ENCODE measurements at regions not wholly inside any gene's neighbourhood (a gene's known extent, or its start where the extent isn't known, plus 50 kb on each side); places are given as distances from the start of the nearest gene placed in this dataset.

- ATAC-seq = no peak
- no peak overlapping the region for H3K4me3 Mint-ChIP-seq
- no peaks in the 10 kb centered on the region for H3K27me3 Mint-ChIP-seq
- H3K27ac Mint-ChIP-seq = no peak overlapping the region
- no peaks in the 10 kb centered on the region for H3K4me1 Mint-ChIP-seq
- peaks cover 0 to 2% of the 10 kb centered on the region in 2 donors for H3K9me3 Mint-ChIP-seq
- no peak for DNase-seq
Observed at GRCh38 chr6:92377137-92377536, 1042.2 kb downstream of the EPHA7 start.

DNA sequence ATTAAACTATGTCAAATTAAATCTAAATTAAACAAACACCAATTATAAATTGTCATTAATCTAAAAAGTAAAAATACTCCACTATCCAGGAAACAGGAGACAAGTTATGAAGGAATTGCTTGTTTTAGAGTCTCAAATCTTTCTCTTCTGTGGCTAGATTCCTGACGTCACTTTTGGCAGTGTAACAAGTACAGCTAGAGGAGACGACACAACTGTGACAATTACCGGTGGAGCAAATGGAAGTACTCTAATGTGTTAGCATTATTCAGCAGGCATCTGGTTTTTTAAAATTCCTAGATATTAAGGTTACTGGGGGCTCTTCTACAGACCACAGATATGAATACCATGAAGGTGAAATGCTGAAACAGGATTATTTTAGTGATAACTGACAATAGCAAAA is 1042.7 kb downstream of the EPHA7 start:
- DNase-seq (no peak), ATAC-seq (no peak)
- H3K4me1 Mint-ChIP-seq = no peaks in the 10 kb centered on the region
- H3K9me3 Mint-ChIP-seq = peaks cover 0 to 5% of the 10 kb centered on the region in 2 donors
- no peaks in the 10 kb centered on the region for H3K27me3 Mint-ChIP-seq
- no peak overlapping the region for H3K27ac Mint-ChIP-seq
- H3K4me3 Mint-ChIP-seq = no peak overlapping the region

DNA sequence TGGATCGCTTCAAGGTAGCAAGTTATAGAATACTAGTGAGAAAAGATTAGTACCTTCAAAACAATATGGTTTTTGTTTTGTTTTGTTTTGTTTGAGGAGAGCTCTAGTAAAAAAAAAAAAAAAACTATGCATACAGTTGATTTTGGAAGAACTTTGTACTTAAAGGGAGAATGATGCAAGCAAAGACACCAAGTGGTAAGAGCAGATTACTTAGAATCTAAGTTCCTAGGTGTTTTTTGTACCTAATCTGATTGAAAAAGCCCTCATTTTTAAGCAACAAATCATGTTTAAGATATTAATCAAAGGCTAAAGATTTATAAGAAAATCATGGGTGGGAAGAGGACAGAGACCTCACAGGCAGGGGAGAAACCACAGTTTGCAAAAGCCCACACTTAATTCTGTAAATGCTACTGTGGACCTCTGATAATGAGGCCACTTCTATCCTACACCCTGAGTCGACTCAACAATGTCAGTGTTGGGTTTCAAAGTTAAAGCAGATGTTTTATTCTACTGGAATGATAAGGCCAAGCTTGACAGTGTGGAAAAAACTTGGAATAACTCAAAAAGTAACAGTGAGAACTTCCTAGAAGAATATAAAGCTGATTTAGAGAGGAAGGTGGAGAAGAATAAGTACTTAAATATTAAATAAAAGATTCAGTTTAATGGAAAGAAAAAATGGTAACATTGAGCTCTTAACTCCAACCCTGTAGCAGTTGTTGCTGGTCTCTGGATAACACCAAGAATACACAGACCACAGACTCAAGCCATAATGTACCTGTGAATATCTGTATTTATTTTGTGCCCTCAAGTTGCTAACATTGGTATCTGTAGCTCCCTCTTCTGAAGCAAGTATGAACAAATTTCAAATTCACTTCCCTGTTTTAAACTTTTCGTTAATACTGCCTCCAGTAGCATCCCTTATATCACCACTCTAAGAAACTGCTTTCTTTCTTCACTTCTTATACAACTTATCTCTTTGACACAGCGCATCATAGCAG is 1047.8 kb downstream of the EPHA7 start:
- no peak for DNase-seq
- H3K27ac Mint-ChIP-seq = no peak overlapping the region
- H3K4me1 Mint-ChIP-seq = no peaks in the 10 kb centered on the region
- no peaks in the 10 kb centered on the region for H3K27me3 Mint-ChIP-seq
- peaks cover under 1 to 5% of the 10 kb centered on the region in 2 donors for H3K9me3 Mint-ChIP-seq
- no peak overlapping the region for H3K4me3 Mint-ChIP-seq
- no peak for ATAC-seq

GRCh38 chr6:92369309-92369708 is 1050.0 kb downstream of the EPHA7 start:
- Mint-ChIP-seq H3K27me3 (no peaks in the 10 kb centered on the region), H3K4me3 (no peak overlapping the region), H3K9me3 (peaks cover 7 to 9% of the 10 kb centered on the region in 2 donors), H3K27ac (no peak overlapping the region), H3K4me1 (no peaks in the 10 kb centered on the region)
- DNase-seq = no peak
- no peak for ATAC-seq

DNA sequence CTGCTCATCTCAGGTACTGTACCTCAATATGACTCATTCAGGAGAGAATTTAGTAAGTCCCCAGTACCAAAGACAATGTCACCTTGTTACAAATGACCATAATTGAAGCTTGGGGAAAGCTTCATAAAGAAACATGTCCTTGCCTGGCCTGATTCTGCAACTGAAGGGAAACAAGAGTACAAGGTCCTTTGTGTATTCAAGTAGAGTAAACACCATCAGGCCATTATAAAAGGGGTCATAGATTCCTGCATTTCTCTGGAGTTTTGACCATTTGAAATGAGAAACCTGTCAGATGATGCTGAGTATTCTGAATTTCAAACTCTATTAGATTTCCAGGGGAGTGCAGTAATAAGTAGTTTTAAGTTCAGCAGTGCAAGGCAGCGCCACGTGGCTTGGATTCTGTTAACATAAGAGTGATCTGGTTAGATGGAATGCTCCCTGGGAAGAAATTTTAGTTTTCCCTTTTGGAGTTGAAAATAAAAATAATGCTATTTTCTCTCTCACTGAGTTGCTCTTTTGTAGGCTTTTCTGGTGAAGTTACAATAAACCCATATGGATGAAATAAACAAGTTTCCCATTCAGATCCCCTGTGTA is 1054.3 kb downstream of the EPHA7 start:
- ATAC-seq = no peak
- H3K27me3 Mint-ChIP-seq = no peaks in the 10 kb centered on the region
- no peaks in the 10 kb centered on the region for H3K4me1 Mint-ChIP-seq
- no peak overlapping the region for H3K4me3 Mint-ChIP-seq
- DNase-seq = no peak
- no peak overlapping the region for H3K27ac Mint-ChIP-seq
- H3K9me3 Mint-ChIP-seq = peaks cover 4 to 7% of the 10 kb centered on the region in 2 donors

DNA sequence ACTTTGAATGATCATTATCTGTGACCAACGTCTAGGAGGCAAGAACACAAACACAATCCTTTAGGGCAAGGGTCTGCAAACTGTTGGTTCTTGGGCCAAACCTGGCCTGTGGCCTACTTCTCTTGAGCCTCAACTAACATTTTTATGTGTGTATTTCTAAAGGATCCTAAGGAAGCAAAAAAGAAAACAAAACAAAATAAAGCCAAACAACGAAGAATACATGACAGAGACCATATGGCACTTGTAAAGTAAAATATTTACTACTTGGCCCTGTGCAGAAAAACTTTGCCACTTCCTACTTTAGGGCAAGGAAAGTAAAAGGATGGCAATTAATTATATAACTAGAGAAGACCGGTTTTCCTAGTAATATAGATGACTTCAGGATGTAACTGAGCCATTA is 1056.2 kb downstream of the EPHA7 start:
- H3K27ac Mint-ChIP-seq = no peak overlapping the region
- no peaks in the 10 kb centered on the region for H3K27me3 Mint-ChIP-seq
- ATAC-seq = no peak
- peaks cover 4 to 7% of the 10 kb centered on the region in 2 donors for H3K9me3 Mint-ChIP-seq
- no peak for DNase-seq
- no peak overlapping the region for H3K4me3 Mint-ChIP-seq
- H3K4me1 Mint-ChIP-seq = no peaks in the 10 kb centered on the region

DNA sequence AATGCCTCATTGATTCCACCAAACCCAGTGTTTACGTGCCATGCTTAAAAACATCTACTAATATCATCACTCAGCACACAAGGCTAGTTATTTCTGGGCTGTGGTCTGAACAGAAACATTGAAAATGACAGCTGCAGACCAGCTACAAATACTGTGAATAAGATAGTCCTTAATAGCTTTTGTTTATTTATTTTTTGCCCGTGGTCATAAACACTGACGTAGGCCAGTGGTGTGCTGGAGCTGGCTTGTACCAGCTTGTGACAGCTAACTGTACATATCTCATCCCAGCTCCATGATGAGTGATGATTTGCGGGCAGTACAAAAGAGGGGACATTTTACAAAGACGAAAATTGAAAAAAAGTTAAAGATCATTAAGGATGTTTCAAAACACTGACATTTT is 1057.0 kb downstream of the EPHA7 start:
- DNase-seq (no peak), ATAC-seq (no peak)
- Mint-ChIP-seq H3K4me3 (no peak overlapping the region), H3K9me3 (peaks cover 4 to 7% of the 10 kb centered on the region in 2 donors), H3K27ac (no peak overlapping the region), H3K27me3 (no peaks in the 10 kb centered on the region), H3K4me1 (no peaks in the 10 kb centered on the region)

- ATAC-seq (no peak), DNase-seq (no peak)
- no peak overlapping the region for H3K4me3 Mint-ChIP-seq
- no peaks in the 10 kb centered on the region for H3K4me1 Mint-ChIP-seq
- H3K27me3 Mint-ChIP-seq = no peaks in the 10 kb centered on the region
- no peak overlapping the region for H3K27ac Mint-ChIP-seq
- peaks cover 4 to 7% of the 10 kb centered on the region in 2 donors for H3K9me3 Mint-ChIP-seq
Observed at GRCh38 chr6:92361990-92362389, 1057.4 kb downstream of the EPHA7 start.

- no peak overlapping the region for H3K27ac Mint-ChIP-seq
- no peak overlapping the region for H3K4me3 Mint-ChIP-seq
- ATAC-seq = no peak
- peaks cover 5 to 7% of the 10 kb centered on the region in 2 donors for H3K9me3 Mint-ChIP-seq
- no peaks in the 10 kb centered on the region for H3K27me3 Mint-ChIP-seq
- H3K4me1 Mint-ChIP-seq = no peaks in the 10 kb centered on the region
- DNase-seq = no peak
Observed at GRCh38 chr6:92354270-92354829, 1065.0 kb downstream of the EPHA7 start.

- H3K4me3 Mint-ChIP-seq = no peak overlapping the region
- no peaks in the 10 kb centered on the region for H3K4me1 Mint-ChIP-seq
- H3K27ac Mint-ChIP-seq = no peak overlapping the region
- peaks cover 5 to 7% of the 10 kb centered on the region in 2 donors for H3K9me3 Mint-ChIP-seq
- ATAC-seq (no peak), DNase-seq (no peak)
- H3K27me3 Mint-ChIP-seq = no peaks in the 10 kb centered on the region
Observed at GRCh38 chr6:92352130-92352529, 1067.2 kb downstream of the EPHA7 start.

- no peaks in the 10 kb centered on the region for H3K4me1 Mint-ChIP-seq
- H3K27me3 Mint-ChIP-seq = no peaks in the 10 kb centered on the region
- DNase-seq = no peak
Observed at GRCh38 chr6:92341201-92341600, 1078.2 kb downstream of the EPHA7 start.

GRCh38 chr6:92339936-92340640 is 1079.3 kb downstream of the EPHA7 start:
- no peaks in the 10 kb centered on the region for H3K27me3 Mint-ChIP-seq
- ATAC-seq (no peak), DNase-seq (no peak)
- peaks cover 0 to 5% of the 10 kb centered on the region in 2 donors for H3K9me3 Mint-ChIP-seq
- no peak overlapping the region for H3K27ac Mint-ChIP-seq
- no peaks in the 10 kb centered on the region for H3K4me1 Mint-ChIP-seq
- no peak overlapping the region for H3K4me3 Mint-ChIP-seq

More at GRCh38 chr6:92341201-92341600, 1078.2 kb downstream of the EPHA7 start:
- H3K27ac Mint-ChIP-seq = no peak overlapping the region
- H3K9me3 Mint-ChIP-seq = peaks cover 0 to 5% of the 10 kb centered on the region in 2 donors
- ATAC-seq = no peak
- no peak overlapping the region for H3K4me3 Mint-ChIP-seq

GRCh38 chr6:92337571-92337970 is 1081.8 kb downstream of the EPHA7 start:
- Mint-ChIP-seq H3K27me3 (no peaks in the 10 kb centered on the region), H3K9me3 (peaks cover 0 to 5% of the 10 kb centered on the region in 2 donors), H3K4me3 (no peak overlapping the region), H3K4me1 (no peaks in the 10 kb centered on the region), H3K27ac (no peak overlapping the region)
- ATAC-seq = no peak
- no peak for DNase-seq

DNA sequence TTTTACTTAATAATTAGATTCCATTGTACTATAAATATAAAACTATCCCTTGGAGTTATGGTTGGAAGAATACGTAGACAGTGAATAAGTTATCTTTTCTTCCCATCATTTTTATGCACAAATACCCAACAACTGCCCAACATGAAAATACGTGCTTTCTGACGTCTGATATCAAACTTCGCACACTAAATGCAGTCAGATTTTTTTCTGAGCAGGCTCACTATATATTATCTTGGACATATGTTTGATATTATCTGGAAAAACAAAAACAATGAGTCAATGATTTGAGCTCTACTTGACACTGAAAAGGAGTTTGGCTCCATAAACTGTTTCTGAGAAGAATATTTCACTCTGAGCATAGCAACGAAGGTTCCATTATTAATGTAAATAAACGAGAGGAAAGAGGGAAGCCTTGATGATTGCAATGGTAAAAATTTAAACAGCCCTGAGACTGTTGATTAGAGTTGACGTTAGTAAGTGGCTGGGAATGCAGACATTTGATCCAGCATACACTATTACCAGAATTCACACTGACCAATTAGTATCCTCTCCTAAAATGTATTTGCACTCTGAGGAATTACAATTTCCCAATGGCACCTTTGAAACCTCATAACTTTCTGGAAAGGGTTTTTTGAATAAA is 1090.0 kb downstream of the EPHA7 start:
- DNase-seq (no peak), ATAC-seq (no peak)
- Mint-ChIP-seq H3K27me3 (no peaks in the 10 kb centered on the region), H3K27ac (no peak overlapping the region), H3K4me1 (no peaks in the 10 kb centered on the region), H3K9me3 (peaks cover 0 to 6% of the 10 kb centered on the region in 2 donors), H3K4me3 (no peak overlapping the region)

GRCh38 chr6:92315312-92315711 is 1104.0 kb downstream of the EPHA7 start:
- no peak overlapping the region for H3K4me3 Mint-ChIP-seq
- no peaks in the 10 kb centered on the region for H3K27me3 Mint-ChIP-seq
- H3K9me3 Mint-ChIP-seq = no peaks in the 10 kb centered on the region
- no peaks in the 10 kb centered on the region for H3K4me1 Mint-ChIP-seq
- DNase-seq (no peak), ATAC-seq (no peak)
- no peak overlapping the region for H3K27ac Mint-ChIP-seq

Data from stimulated activated naive CD8-positive, alpha-beta T cell treated with anti-CD3 and anti-CD28 coated beads, Interleukin-15, amount 100 ng/mL, for 72 hours (primary cell).